CD4-positive, alpha-beta T cell (primary cell): ENCODE measurements at regions not wholly inside any gene's neighbourhood (a gene's known extent, or its start where the extent isn't known, plus 50 kb on each side); places are given as distances from the start of the nearest gene placed in this dataset.

Experiments used
- ATAC-seq: fragments of 200-7000 bp; cut with Tn5 transposase; one replicate; pipeline ENCODE4 v1.10.0; 2022; ENCODE audit warnings: mild to moderate bottlenecking; ENCODE audit not compliant: poor library complexity
- CTCF ChIA-PET: fragments of 350-600 bp; sonication (Branson Sonifier 250); formaldehyde crosslinking; loops from one replicate; lab custom pipeline; 2021; ENCODE audit warnings: antibody characterized with exemption, inconsistent platforms; lab: Charles Lee
- POLR2A ChIA-PET: fragments of 350-600 bp; sonication (Branson Sonifier 250); formaldehyde crosslinking; loops from one replicate; lab custom pipeline; 2021; ENCODE audit warnings: antibody characterized with exemption, inconsistent platforms; lab: Charles Lee
- DNase-seq, 14 experiments: peaks; one replicate each; pipeline ENCODE4 v3.0.0-alpha.2; 2013 to 2020; ENCODE audit warnings: mixed read lengths in 2 of 14
- H3K27ac ChIP-seq, 2 donors: one replicate each; pipeline versions ENCODE4 v1.5.1 to v1.7.0; 2013; ENCODE audit warnings: low read length in 2 of 2, low read depth in 1 of 2, mild to moderate bottlenecking in 1 of 2
- H3K27me3 ChIP-seq, 2 experiments: 1 replicate in 1 of 2; 2 replicates in 1 of 2; pipeline versions ENCODE4 v1.6.1 to v1.7.0; 2013; ENCODE audit warnings: low read length in 2 of 2, control low read depth in 1 of 2, mild to moderate bottlenecking in 1 of 2, moderate library complexity in 1 of 2; ENCODE audit not compliant: insufficient read depth in 2 of 2, control insufficient read depth in 1 of 2
- H3K36me3 ChIP-seq: one replicate; pipeline ENCODE4 v1.6.1; 2013; ENCODE audit warnings: low read length, control low read depth; ENCODE audit not compliant: insufficient read depth
- H3K4me1 ChIP-seq: one replicate; pipeline ENCODE4 v1.6.1; 2013; ENCODE audit warnings: low read length, control low read depth; ENCODE audit not compliant: insufficient read depth
- H3K4me3 ChIP-seq: one replicate; pipeline ENCODE4 v1.5.1; 2013; ENCODE audit warnings: mild to moderate bottlenecking, low read length, moderate library complexity
- H3K9me3 ChIP-seq, 2 experiments: 1 replicate in 1 of 2; 2 replicates in 1 of 2; pipeline versions ENCODE4 v1.6.1 to v1.7.0; 2013; ENCODE audit warnings: low read length in 2 of 2, mild to moderate bottlenecking in 2 of 2, control low read depth in 1 of 2, moderate library complexity in 1 of 2; ENCODE audit not compliant: control insufficient read depth in 1 of 2, insufficient read depth in 1 of 2
- H3K27ac Mint-ChIP-seq: one replicate; pipeline ENCODE4 v1.8.0; 2020; ENCODE audit warnings: mixed read lengths
- H3K27me3 Mint-ChIP-seq: one replicate; pipeline ENCODE4 v1.8.0; 2021; ENCODE audit warnings: mixed read lengths
- H3K36me3 Mint-ChIP-seq: one replicate; pipeline ENCODE4 v1.8.0; 2021; ENCODE audit warnings: low read depth, mixed read lengths
- H3K4me1 Mint-ChIP-seq: one replicate; pipeline ENCODE4 v1.8.0; 2021; ENCODE audit warnings: low read depth, mixed read lengths
- H3K4me3 Mint-ChIP-seq: one replicate; pipeline ENCODE4 v1.8.0; 2020; ENCODE audit warnings: mild to moderate bottlenecking, mixed read lengths
- H3K9me3 Mint-ChIP-seq: one replicate; pipeline ENCODE4 v1.8.0; 2020; ENCODE audit warnings: mixed read lengths
- CTCF ChIP-seq: fragments of 200-600 bp; IDR thresholded peaks from one replicate; pipeline ENCODE4 v1.8.0; 2022; ENCODE audit warnings: antibody characterized with exemption, mild to moderate bottlenecking
- intact Hi-C, 2 experiments: fragments of 100-400 bp; cut with DNase I in 1 of 2; cut with micrococcal nuclease in 1 of 2; formaldehyde crosslinking; loops; one replicate each; pipeline versions ENCODE4 v1.15.1 to v1.9.0; 2023 to 2025; cut with DNase I, micrococcal nuclease

- ATAC-seq (no peak), DNase-seq (no peak)
- POLR2A ChIA-PET, result no interaction called here
- Mint-ChIP-seq H3K4me1 (no peaks in the 10 kb centered on the region), H3K27ac (no peak overlapping the region), H3K4me3 (no peak overlapping the region), H3K27me3 (peaks cover 16% of the 10 kb centered on the region), H3K36me3 (no peaks in the 10 kb centered on the region), H3K9me3 (no peaks in the 10 kb centered on the region)
- no peaks in the 10 kb centered on the region for H3K4me1 ChIP-seq
- H3K27ac ChIP-seq, result no peak overlapping the region
- CTCF ChIA-PET, result no interaction called here
- intact Hi-C loops, result no loop called here
- no peaks in the 10 kb centered on the region for H3K27me3 ChIP-seq
- no peak for TF ChIP-seq CTCF
- no peak overlapping the region for H3K4me3 ChIP-seq
- peaks cover 0 to 12% of the 10 kb centered on the region in 2 experiments for H3K9me3 ChIP-seq
- H3K36me3 ChIP-seq, result no peaks in the 10 kb centered on the region
Observed at GRCh38 chr5:174220417-174220816, 174.9 kb downstream of the NSG2 start.

- Mint-ChIP-seq H3K9me3 (no peaks in the 10 kb centered on the region), H3K27ac (no peak overlapping the region), H3K4me1 (no peaks in the 10 kb centered on the region), H3K27me3 (peaks cover 19% of the 10 kb centered on the region), H3K4me3 (no peak overlapping the region), H3K36me3 (no peaks in the 10 kb centered on the region)
- H3K4me1 ChIP-seq, result no peaks in the 10 kb centered on the region
- no peak for ATAC-seq
- H3K4me3 ChIP-seq, result no peak overlapping the region
- no peaks in the 10 kb centered on the region for H3K27me3 ChIP-seq
- TF ChIP-seq CTCF, result no peak
- ChIA-PET CTCF (no interaction called here), POLR2A (no interaction called here)
- H3K27ac ChIP-seq, result no peak overlapping the region
- intact Hi-C loops, result no loop called here
- peaks cover 0 to 12% of the 10 kb centered on the region in 2 experiments for H3K9me3 ChIP-seq
- no peaks in the 10 kb centered on the region for H3K36me3 ChIP-seq
- no peak for DNase-seq
Observed at GRCh38 chr5:174221436-174221835, 175.9 kb downstream of the NSG2 start.

- Mint-ChIP-seq H3K4me3 (no peak overlapping the region), H3K36me3 (no peaks in the 10 kb centered on the region), H3K4me1 (no peaks in the 10 kb centered on the region), H3K27me3 (peaks cover 24% of the 10 kb centered on the region), H3K9me3 (no peaks in the 10 kb centered on the region), H3K27ac (no peak overlapping the region)
- no peak for ATAC-seq
- no peak for TF ChIP-seq CTCF
- intact Hi-C loops, result no loop called here
- CTCF ChIA-PET, result no interaction called here
- POLR2A ChIA-PET, result no interaction called here
- no peaks in the 10 kb centered on the region for H3K36me3 ChIP-seq
- no peak overlapping the region for H3K27ac ChIP-seq
- H3K4me1 ChIP-seq, result no peaks in the 10 kb centered on the region
- no peak overlapping the region for H3K4me3 ChIP-seq
- no peak for DNase-seq
- H3K27me3 ChIP-seq, result no peaks in the 10 kb centered on the region
- peaks cover 0 to 12% of the 10 kb centered on the region in 2 experiments for H3K9me3 ChIP-seq
Observed at GRCh38 chr5:174221946-174222345, 176.4 kb downstream of the NSG2 start.
